IPS DF 4.7 (cell line): ENCODE measurements at regions not wholly inside any gene's neighbourhood (a gene's known extent, or its start where the extent isn't known, plus 50 kb on each side); places are given as distances from the start of the nearest gene placed in this dataset.

Source experiments
- DNase-seq: peaks from one replicate; pipeline ENCODE4 v3.0.0-alpha.2; 2013; ENCODE audit warnings: low spot score; ENCODE audit errors: extremely low read depth

DNA sequence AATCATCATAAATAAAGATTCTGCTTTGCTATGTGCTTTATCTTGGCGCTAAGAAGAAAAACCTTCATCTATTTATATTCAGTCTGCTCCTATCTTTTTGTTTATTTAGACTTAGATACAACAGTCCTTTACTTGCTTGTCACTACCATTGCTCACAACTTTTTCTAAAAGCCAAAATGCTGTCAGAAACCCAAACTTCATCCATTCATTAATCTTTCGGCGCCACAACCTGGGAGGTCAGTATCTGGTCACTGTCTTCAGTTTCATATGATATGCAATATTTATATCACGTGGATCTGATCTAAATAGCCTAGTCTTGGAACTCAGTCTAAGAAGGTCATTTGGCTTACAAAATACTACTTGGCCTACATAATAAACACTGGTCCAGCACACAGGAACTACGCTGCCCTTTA is 159.3 kb upstream of the TARS1 start:
- DNase-seq = no peak

DNA sequence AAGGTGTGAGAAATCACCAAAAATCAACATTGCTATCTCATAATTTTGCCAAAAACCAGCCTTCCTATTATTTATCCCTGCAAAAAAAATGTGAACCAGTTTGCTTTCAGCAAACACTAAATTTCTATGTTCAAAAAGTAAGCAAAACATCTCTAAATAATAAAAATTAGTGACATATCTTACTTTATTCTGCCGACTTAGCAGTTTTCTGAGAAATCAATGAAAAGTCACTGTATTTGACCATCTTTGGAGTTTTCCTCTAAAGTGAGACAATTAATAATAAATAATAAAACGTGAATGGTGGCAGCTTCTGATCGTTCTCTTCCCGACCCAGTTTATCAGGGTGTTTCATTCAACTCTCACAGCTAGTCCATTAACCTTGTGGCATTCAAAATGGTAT is 158.6 kb upstream of the TARS1 start:
- no peak for DNase-seq

DNA sequence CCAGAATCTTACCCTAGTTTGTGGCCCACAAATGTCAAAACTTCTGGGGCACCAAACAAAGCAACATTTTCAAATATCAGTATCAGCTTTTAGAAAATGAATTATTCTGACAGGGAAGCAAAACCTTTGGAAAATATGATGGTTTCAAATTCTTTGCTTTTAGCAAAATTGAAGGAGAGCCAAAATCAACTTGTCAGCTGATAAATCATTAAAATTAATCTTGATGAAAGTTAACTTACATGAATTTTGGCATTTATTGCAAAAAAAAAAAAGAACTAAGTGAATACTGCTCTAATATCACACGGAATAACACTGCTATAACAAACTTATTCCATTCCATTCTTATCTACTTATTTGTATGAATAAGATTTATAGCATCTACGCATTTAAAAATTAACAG is 158.1 kb upstream of the TARS1 start:
- DNase-seq = no peak

DNA sequence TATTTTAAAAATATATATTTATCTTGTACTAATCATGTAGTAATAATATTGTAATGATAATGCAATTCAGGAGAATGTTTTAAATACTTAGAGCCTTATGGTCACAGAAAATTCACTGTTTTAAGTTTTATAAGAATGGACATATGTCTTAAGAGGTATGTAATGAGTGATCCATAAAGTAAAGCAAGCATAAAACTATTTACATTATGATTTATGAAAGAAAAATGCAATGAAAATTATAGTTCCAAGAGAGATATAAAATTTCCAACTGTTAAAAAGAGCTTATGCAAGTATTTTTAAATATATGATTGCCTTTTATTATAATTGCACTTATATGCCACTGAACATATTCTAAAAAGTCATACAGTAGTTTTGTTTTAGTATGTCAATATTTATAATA is 157.5 kb upstream of the TARS1 start:
- DNase-seq = no peak

DNA sequence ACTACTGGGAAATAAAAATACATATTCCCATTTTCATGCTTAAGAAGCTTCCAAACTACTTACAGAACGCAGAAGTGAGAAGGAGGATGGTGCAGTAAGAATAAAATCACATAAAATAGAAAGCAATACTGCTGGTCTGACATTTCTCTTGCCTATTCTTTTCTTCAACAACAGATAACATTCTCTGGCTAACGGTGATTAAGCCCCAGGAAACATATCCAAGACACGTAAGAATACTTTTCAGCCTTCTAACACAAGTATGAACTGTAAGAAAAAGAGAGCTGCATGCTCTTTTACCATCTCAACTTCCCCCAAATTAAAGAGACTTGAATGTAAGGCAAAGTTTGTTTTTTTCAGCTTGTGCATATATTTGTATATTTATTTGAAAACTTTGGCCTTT is 156.1 kb upstream of the TARS1 start:
- DNase-seq = no peak

DNA sequence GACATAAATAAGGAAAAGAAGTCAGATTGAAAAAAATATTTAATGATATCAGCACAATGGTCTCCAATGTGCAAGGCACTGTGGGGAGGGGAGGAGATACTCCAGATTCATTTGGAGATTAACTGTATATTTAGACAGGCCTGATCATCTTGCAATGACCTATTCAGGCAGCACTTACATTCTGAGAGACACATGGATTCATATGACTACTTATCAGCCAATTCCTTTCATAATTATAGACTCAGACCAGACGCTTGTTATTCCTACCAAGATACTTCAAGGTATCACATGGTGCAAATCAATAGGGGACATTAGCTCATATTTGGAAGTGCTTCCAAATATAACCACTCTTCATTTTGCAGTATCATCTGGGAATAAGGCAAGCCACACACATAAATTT is 153.5 kb upstream of the TARS1 start:
- no peak for DNase-seq

DNA sequence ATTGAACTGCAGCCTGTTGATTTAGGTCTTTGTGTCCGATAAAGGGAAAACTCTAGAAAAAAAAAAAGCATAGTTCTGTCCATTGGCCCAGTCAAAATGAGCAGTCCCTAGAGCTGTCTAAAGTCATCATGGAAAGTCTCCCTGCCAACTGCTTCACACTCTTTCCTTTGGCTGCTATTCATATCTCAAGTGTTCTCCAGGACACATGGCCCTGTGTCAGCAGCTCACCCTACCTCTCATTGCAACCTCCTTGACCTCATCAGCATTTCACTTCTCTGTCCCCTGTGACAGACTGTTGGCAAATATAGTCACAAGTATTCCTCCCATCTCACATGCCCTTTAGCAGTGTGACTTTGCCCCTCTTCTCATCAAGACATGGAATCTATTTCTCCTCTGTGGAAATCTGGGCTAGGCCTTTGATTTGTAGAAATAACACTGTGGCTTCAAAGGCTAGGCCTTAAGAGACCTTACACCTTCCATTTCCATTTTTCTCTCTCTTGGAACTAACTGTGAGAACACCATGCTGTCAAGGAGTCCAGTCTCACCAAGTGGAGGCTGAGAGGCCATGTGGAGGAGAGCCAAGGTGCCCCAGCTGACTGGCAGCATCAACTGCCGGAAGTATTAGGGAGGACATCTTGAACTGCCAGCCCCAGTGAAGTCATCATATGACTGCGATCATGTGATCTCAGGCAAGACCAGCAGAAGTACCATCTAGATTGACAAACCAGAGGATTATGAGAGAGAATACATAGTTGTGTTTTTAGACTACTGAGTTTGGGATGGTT is 149.4 kb upstream of the TARS1 start:
- DNase-seq = no peak

DNA sequence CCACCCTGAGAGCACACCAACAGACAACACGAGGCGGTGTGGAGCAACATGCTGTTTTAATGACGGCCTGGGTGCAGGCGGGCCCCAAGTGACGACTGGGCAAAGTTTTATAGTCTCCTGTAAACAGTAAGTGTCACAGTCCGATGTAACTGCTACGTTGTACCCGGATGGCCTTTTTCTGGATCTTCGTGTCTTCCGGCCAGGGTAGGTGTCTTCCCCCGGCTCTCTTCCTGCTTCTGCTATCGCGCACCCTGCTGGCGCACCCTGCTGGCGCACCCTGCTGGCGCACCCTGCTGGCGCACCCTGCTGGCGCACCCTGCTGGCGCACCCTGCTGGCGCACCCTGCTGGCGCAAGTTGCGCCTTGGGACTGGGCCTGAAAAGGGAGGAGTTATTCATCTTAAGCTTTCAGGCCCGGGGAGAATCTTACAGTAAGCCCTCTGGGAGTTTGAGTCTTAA is 143.0 kb upstream of the TARS1 start:
- no peak for DNase-seq

DNA sequence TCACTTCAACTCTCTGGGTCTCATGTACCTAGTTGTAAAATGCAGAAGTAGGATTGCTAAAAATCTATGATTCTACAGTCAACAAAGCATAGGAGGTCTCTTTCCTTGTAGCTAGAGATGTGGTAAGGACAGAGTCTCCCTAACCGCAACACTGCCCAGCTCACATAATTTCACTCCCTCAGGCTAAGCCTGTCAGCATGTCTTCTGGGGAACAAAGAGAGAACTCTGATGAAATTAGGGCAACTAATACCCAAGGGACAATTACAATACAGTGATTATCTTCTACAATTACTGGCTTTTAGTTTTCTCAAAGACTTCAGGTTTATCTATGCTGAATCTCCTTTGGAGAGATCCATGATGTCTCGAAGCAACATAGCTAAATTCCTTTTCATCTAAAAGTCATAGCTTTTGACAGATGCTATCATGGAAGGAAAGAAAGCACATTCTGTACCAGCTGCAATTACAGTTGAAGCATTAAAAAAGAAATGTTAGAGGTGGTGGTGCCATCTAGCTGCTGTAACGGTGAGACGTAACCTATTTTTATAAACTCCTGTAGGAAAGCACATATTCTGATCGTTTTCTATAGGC is 141.1 kb upstream of the TARS1 start:
- DNase-seq = no peak

DNA sequence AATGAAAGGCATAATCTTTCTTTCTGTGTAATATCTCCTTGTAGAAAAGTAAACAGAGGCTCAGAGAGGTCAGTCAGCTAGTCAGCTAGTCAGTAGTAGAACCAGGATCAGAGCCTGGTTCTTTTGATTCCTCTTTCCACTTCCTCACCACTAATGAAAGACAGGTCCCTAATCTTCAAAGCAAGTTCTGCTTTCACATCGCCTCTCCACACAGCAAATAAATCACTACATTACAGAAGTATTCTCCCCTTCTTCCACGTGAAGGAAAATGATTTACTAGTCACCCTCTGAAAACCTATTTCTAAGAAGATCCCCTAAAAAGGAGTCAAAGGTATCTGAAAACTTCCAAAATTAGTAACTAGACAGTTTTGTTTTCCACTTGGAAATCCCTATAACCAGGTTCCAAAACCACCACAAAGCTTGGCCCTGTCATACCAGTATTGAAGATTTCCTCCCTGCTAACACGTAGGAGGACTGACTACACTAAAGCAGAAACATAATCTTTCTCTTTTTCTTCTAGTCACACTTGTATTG is 140.5 kb upstream of the TARS1 start:
- DNase-seq = no peak

DNA sequence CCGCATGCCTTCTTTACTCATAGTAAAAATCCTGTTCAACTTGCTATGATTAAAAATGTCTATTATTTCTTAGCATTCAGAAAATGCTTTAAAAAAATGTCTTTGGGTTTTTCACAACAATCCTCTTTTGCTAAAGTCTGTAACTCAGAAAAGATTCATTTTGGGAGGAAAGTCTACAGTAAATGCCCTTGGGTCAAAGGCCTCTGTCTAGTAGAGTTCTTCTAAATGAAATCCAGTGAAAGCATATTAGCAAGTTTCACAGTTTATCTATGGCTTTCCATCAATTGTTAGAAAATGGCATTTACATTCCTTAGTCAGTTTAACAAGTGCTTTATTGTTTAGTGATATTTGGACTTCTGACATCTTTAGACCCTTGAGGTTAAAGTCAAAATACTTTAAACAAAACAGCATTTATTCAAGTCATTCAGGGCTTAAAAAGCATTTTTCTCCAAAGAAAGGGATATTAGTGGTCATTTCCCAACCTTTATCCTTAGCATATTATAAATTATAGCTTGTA is 137.1 kb upstream of the TARS1 start:
- no peak for DNase-seq

DNA sequence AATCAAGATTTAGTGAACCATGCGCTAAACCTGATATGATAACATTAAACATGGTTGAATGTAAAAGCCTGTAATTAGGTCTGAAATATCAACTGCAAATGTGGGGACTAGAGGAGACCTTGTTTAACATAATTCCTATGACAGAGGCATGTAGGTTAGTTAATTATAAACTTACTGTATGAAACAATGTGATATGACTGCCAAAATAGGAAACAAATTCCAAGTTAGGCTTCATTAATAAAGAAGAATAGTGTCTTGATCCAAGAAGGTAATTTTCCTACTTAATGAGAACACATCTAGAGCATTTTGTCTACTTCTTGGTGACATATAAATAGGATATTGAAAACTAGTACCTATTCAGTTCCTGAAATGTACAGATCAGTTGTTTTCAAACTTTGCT is 136.2 kb upstream of the TARS1 start:
- DNase-seq = no peak

DNA sequence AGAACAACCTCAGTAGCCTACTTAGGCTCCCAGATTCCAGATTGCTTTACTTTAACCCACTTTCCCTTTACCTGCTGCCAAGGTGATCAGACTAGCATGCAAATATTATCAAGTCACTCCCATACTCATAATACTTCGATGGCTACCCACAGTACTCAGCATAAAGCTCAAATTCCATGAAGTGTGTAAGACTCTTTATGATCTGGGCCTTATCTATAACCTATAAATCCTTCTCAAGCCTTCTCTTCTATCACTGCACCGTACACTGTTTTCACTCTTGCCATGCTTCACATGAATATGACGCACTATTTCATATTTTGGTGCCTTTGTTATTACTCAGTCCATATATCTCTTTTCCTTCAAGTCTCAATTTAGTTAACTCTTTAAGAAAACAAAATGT is 135.2 kb upstream of the TARS1 start:
- DNase-seq = no peak

DNA sequence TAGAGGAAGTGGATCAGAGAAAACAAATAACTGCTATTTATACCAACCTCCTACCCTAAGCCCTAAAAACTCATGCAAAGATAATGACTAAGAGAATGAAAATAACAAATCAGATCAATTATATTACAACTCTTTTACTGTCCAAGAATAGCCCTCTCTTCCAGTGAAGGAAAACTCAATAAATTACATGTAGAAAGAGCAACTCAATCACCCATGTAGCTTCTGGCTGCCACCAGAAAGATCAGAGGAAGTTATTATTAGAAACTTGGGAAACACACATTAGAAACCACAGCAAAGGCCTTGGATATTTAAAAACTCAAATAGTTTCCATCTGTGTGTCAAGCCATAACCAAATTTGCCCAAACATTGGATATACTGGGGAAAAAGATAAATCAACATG is 134.0 kb upstream of the TARS1 start:
- DNase-seq = no peak

DNA sequence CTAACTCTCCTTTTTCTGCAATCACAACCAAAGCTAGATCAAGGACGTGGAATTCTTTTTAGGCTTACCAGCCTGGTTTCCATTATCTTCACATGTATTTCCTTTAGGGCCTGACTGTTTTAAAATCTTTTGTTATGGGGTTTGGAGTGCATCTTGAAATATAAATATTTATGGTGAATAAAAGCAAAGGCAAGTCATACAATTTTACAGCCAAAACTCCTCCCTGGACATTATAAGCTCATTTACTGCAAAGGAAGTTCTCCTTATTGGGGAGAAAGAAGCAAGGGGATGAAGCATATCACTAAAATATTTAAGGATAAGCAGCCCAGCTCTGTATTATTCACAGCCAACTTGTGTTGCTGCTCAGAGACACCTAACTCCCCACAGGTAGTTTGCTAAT is 132.2 kb upstream of the TARS1 start:
- no peak for DNase-seq

DNA sequence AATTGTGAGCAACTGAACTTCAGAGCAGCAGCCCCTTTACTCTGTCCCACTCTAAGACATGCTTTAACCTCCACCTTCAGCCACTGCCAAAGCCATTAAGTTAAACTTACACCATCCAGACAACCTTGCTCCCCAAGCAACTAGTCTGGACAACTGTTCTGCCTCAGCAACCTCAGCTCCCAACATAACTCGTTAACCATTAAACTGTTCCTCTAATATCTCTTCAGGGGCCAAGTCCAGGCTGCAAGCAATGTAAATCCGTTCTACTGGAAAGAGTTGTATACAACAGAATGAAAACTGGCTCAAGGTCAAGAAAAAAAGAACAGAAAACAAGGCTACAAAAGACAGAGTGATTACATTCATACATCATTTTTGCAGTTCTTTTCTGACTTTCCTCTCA is 131.7 kb upstream of the TARS1 start:
- DNase-seq = no peak

DNA sequence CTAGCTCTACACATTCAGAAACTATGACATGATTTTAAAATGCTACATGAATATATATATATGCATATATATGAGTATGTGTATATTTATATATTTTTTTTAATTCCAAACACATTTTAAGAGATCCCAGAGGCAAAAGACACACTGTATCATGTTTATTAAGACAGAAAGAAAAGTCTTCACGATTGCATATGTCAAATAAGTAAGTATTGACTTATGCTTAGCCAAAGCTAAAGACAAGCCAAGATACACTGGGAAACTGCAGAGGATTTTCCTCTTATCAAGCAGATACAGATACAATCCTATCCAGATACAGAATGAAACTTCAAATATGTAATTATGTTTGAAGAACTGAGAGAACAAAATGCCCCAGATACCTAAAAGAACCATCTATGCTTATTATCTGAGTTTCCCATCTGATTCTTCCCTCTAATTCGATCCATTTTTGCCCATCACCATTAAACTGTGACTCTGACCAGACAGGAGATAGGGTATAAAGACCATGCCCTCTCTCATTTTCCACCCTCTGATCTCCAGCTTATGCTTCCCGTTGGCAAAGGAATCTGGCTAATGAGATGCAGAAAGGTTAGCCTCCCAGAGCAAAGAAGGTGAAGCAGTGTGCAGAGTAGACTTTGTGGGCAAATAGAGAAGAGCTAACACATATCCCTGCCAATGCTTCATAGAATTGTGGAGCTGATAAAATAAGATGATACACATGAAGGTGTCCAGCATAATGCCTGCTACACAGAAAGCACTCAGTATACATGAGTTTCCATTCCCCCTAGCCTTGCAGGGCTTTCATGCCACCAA is 131.0 kb upstream of the TARS1 start:
- DNase-seq = no peak

DNA sequence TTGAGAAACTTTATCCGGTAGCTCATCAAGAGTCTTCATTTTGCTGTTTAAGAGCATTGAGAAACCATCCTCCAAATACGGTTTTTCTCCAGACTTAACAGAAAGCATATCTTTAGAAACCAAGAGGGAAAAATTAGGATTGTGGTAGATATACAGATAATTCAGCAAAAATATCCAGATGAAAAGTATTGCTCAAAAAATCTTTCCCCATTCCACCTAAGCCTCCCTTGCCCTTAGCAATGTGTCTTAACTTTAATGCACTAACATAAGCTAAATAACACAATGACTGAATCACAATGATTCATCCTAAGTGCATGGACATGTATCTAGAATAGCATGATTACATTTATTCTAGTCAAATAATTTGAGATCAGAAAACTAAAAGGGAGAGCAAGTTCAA is 130.3 kb upstream of the TARS1 start:
- no peak for DNase-seq

DNA sequence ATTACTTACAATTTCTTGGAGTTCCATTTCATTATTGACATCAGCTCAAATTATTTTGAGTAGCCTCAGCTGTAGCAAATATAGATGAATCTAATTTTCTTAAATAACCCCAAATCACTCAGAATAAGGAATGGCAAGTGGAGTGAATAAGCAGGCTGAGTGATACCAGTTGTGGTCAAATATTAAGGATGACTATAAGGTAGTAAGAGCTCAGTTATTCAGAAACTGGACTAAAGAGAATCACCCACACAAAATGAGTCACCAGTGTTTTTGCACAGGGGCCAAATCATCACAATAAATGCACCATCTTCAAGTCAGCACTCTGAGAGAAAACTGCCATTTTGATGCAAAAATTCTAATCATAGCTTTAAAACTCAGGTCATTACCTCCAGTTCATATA is 128.9 kb upstream of the TARS1 start:
- no peak for DNase-seq

DNA sequence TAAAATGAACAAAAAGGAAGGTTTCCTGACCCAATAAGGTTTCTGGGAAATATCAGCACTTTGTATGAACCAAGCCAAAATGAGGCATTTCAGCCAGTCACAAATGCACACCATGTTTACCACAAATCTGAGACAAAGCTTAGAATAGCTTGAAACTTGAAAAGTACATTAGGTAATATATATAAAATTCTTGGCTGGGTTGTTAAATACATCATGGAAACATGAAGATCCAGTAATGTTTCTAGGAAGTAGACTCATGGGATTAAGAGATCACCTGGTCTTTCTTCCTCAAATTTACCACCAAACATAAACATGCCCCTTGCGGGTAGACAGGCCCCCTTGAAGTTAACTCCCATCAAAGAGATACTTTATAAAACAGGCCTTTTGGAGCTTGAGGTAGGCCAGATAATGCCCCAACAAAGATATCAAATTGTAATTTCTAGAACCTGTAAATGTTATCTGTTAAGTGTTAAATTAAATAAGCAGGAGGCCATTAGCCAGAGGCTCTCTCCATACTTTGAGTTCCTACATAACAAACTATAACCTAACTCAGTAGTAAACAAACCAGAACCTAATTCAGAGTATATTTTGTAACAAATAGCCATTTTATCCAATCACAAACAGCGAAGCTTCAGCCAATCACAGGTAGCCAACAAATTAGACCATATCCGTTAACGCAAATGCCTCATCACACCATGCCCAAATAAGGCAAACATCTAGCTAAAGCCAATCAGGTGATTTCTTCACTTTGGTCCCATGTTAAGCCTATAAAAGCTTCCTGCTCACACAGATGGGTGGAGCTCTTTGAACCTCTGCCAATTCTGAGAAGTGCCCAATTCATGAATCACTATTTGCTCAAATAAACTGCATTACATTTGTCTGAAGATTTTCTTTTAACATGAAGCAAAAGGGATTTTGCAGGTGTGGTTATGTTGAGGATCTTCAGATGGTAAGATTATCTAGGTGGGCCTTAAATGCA is 127.9 kb upstream of the TARS1 start:
- DNase-seq = no peak

DNA sequence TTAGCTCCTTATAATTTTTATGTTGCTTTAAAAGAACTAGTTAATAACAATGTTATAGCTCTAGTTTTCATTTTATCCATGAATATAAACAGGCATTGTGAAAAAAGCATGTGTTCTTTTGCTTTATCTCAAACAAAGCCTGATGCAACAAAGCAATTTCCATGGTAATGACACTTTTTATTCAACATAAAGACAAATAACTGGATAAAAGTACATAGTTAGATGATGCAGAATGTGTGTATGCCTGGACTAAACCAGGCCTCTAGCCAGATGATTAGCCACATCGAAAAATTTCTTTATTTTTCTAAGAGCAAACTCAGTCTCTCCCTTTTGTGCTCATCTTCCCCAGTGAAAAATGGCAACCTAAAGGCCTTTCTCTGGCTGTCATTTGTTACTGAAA is 125.6 kb upstream of the TARS1 start:
- DNase-seq = no peak
